ENCODE measurements at regions not wholly inside any gene's neighbourhood (a gene's known extent, or its start where the extent isn't known, plus 50 kb on each side); places are given as distances from the start of the nearest gene placed in this dataset.

DNA sequence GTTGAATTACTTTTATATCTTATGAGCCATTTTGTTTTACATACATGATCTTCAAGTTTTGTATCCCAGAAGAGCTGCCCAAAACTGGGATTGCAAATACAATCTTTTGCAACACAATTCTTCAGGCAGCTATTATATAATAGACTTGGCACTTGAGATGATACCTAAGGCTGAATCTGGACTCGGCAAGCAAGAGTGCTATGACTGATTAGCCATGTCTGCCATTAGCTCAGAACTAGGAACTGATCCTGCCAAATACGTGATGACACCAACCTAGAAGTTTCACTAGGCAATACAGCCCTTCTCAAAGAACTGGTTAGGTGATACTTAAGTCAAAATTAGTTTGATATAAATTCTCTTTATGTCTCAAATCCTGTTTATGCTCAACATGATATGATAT lies 619.6 kb downstream of the CPS1 start:
- DNase-seq = no peak
- TF ChIP-seq CTCF (IDR thresholded peaks at IDR 0.05) = no peak
- Histone ChIP-seq H3K27ac (no peak overlapping the region), H3K4me1 (no peaks in the 10 kb centered on the region), H3K27me3 (ENCODE audit: low read depth) (no peaks in the 10 kb centered on the region), H3K9me3 (no peaks in the 10 kb centered on the region), H3K36me3 (no peaks in the 10 kb centered on the region), H3K4me3 (no peak overlapping the region)
- no peak for ATAC-seq
- intact Hi-C loops (cut with DNase I) = no loop called here

- no peak overlapping the region for H3K4me3 ChIP-seq
- DNase-seq = no peak
- intact Hi-C loops (cut with DNase I) = no loop called here
Observed at GRCh38 chr2:211176514-211177141, 620.2 kb downstream of the CPS1 start.

DNA sequence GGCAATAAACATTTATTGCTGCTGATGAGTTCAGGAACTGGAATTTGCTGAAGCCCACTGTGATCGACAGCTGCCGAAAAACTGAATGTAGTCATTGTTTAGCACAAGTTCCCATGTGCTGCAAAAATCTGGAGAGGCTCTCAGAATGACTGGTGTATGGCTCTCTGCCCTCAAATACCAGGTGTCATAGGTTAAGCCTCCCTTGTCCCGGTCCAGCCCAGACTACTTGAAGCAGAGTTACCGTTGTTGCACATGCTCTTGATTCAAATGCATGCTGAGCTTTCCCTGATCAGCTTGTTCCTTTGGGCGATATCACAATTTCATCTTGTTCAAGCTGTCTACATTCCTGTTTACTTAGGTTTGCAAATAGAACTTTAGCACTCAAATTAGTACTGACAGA lies 625.2 kb downstream of the CPS1 start:
- intact Hi-C loops (cut with DNase I) = no loop called here
- ATAC-seq (peak; percentile 92 to 98), DNase-seq (peak; percentile 51)

More at GRCh38 chr2:211176514-211177141, 620.2 kb downstream of the CPS1 start:
- no peaks in the 10 kb centered on the region for H3K36me3 ChIP-seq
- no peak overlapping the region for H3K27ac ChIP-seq
- H3K9me3 ChIP-seq = no peaks in the 10 kb centered on the region
- TF ChIP-seq CTCF (IDR thresholded peaks at IDR 0.05) = no peak
- no peaks in the 10 kb centered on the region for H3K27me3 ChIP-seq (ENCODE audit: low read depth)
- no peaks in the 10 kb centered on the region for H3K4me1 ChIP-seq
- no peak for ATAC-seq

DNA sequence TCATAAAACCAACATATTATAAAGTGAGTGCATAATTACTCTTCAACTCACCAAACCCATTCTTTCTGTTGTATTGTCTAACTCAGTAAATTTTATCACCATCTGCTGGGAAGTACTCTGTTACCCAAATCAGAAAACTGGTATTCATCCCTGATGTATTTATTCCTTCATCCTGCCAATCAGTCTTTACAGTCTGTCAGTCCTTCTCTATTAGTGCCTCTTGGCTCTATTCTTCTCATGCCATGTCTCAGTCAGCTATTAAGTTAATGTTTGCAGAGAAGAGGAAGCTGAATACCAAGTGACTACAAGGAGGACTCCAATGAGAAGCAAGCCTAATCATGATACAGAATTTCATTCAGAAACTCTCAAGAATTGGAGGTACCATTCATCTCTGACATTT lies 631.2 kb downstream of the CPS1 start:
- Histone ChIP-seq H3K9me3 (no peaks in the 10 kb centered on the region), H3K27ac (no peak overlapping the region), H3K4me1 (no peaks in the 10 kb centered on the region), H3K36me3 (no peaks in the 10 kb centered on the region), H3K4me3 (no peak overlapping the region), H3K27me3 (ENCODE audit: low read depth) (no peaks in the 10 kb centered on the region)
- ATAC-seq (no peak), DNase-seq (no peak)
- TF ChIP-seq CTCF (IDR thresholded peaks at IDR 0.05) = no peak
- intact Hi-C loops (cut with DNase I) = no loop called here

More for the DNA sequence above, 625.2 kb downstream of the CPS1 start:
- Histone ChIP-seq H3K4me3 (no peak overlapping the region), H3K9me3 (no peaks in the 10 kb centered on the region), H3K4me1 (no peaks in the 10 kb centered on the region), H3K36me3 (no peaks in the 10 kb centered on the region), H3K27ac (no peak overlapping the region), H3K27me3 (ENCODE audit: low read depth) (no peaks in the 10 kb centered on the region)
- TF ChIP-seq CTCF (IDR thresholded peaks at IDR 0.05) = no peak

DNA sequence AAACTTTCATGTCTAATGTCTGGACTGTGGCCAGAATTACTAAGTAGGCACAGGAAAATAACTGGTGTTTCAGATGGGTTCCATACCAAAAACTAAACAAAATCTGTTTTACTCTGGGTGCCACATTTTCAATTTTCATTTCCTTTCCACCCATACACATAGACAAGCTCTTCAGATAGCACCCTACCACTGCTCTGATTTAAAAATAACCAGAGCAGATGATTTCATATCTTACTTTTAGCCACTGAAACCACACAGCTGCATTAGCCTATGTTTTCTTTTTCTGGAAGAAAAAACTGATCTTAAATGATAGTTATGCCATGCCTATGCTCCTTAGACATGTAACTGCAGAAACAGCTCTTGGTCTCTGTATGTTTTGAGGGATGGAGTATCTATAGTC lies 647.6 kb downstream of the CPS1 start:
- no peak for TF ChIP-seq CTCF (IDR thresholded peaks at IDR 0.05)
- intact Hi-C loops (cut with DNase I) = no loop called here
- DNase-seq (no peak), ATAC-seq (no peak)
- H3K4me3 ChIP-seq = no peak overlapping the region
- H3K27me3 ChIP-seq (ENCODE audit: low read depth) = no peaks in the 10 kb centered on the region
- H3K36me3 ChIP-seq = no peaks in the 10 kb centered on the region
- no peak overlapping the region for H3K27ac ChIP-seq
- no peaks in the 10 kb centered on the region for H3K9me3 ChIP-seq
- no peaks in the 10 kb centered on the region for H3K4me1 ChIP-seq

All from lower lobe of right lung (tissue), 2 donors.